GM12892 (cell line): ENCODE measurements at regions not wholly inside any gene's neighbourhood (a gene's known extent, or its start where the extent isn't known, plus 50 kb on each side); places are given as distances from the start of the nearest gene placed in this dataset.

ENCODE experiments used
- POLR2A ChIP-seq: IDR thresholded peaks from 2 replicates; pipeline ENCODE4 v1.6.1; 2011; ENCODE audit warnings: low read depth, low read length, control low read depth
- POLR2AphosphoS5 ChIP-seq: IDR thresholded peaks from 2 replicates; pipeline ENCODE4 v1.6.1; 2011; ENCODE audit warnings: low read depth, low read length, control low read depth
- TAF1 ChIP-seq: IDR thresholded peaks from 2 replicates; pipeline ENCODE4 v1.6.1; 2011; ENCODE audit warnings: low read depth, mild to moderate bottlenecking, control low read depth, low read length, borderline replicate concordance

DNA sequence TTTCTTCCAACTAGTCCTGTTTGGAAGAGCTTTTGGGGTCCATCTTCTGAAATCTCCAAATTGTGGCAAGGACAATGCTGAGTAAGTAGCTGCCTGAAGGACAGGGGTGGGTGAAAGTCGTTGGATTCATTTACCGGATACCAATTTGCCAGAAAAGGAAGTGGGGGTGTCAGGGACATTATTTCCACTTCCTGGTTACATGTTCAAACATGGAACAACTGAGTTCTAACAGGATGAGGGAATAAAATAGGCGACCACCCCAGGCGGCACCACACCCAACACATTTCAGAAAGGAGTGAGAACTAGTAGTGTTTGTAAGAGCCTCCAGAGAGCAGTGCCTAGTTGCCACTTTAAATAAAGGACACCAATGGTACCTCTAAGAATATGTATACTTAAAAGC, 158.6 kb upstream of the SERTAD2 start:
- TF ChIP-seq POLR2A = no peak
- TF ChIP-seq TAF1 = no peak
- TF ChIP-seq POLR2AphosphoS5 = no peak
